ENCODE measurements at regions not wholly inside any gene's neighbourhood (a gene's known extent, or its start where the extent isn't known, plus 50 kb on each side); places are given as distances from the start of the nearest gene placed in this dataset.

GRCh38 chr1:241413386-241413785 lies 56.4 kb upstream of the RGS7 start:
- no peaks in the 10 kb centered on the region for H3K4me1 Mint-ChIP-seq
- DNase-seq (ENCODE audit: low spot score in 2 of 2) = no peak
- H3K9me3 Mint-ChIP-seq = peaks cover 2% of the 10 kb centered on the region
- no peak overlapping the region for H3K4me3 Mint-ChIP-seq
- ATAC-seq (ENCODE audit: low read depth) = no peak
- H3K27me3 Mint-ChIP-seq = peaks cover 14% of the 10 kb centered on the region
- H3K27ac Mint-ChIP-seq = no peak overlapping the region
- no peaks in the 10 kb centered on the region for H3K36me3 Mint-ChIP-seq

GRCh38 chr1:241412646-241413045 lies 55.6 kb upstream of the RGS7 start:
- Mint-ChIP-seq H3K36me3 (no peaks in the 10 kb centered on the region), H3K4me3 (no peak overlapping the region), H3K27me3 (peaks cover 14% of the 10 kb centered on the region), H3K4me1 (no peaks in the 10 kb centered on the region), H3K9me3 (peaks cover 2% of the 10 kb centered on the region), H3K27ac (no peak overlapping the region)
- ATAC-seq (ENCODE audit: low read depth) (no peak), DNase-seq (ENCODE audit: low spot score in 2 of 2) (no peak)

- peaks cover 2% of the 10 kb centered on the region for H3K9me3 Mint-ChIP-seq
- no peak overlapping the region for H3K4me3 Mint-ChIP-seq
- no peak for DNase-seq (ENCODE audit: low spot score in 2 of 2)
- H3K27ac Mint-ChIP-seq = no peak overlapping the region
- no peak for ATAC-seq (ENCODE audit: low read depth)
- no peaks in the 10 kb centered on the region for H3K36me3 Mint-ChIP-seq
- no peaks in the 10 kb centered on the region for H3K4me1 Mint-ChIP-seq
- peaks cover 10% of the 10 kb centered on the region for H3K27me3 Mint-ChIP-seq
Measured at GRCh38 chr1:241411776-241412338, 54.9 kb upstream of the RGS7 start.

GRCh38 chr1:241411056-241411775 lies 54.2 kb upstream of the RGS7 start:
- Mint-ChIP-seq H3K9me3 (peaks cover 2% of the 10 kb centered on the region), H3K36me3 (no peaks in the 10 kb centered on the region), H3K4me1 (no peaks in the 10 kb centered on the region), H3K4me3 (no peak overlapping the region), H3K27ac (no peak overlapping the region), H3K27me3 (peaks cover 10% of the 10 kb centered on the region)
- no peak for ATAC-seq (ENCODE audit: low read depth)
- no peak for DNase-seq (ENCODE audit: low spot score in 2 of 2)

GRCh38 chr1:241408170-241408569 lies 51.2 kb upstream of the RGS7 start:
- Mint-ChIP-seq H3K9me3 (peaks cover 2% of the 10 kb centered on the region), H3K27ac (no peak overlapping the region), H3K4me3 (no peak overlapping the region), H3K27me3 (peaks cover 8% of the 10 kb centered on the region), H3K4me1 (no peaks in the 10 kb centered on the region), H3K36me3 (no peaks in the 10 kb centered on the region)
- no peak for DNase-seq (ENCODE audit: low spot score in 2 of 2)
- ATAC-seq (ENCODE audit: low read depth) = peak; percentile 26
